ENCODE measurements at regions not wholly inside any gene's neighbourhood (a gene's known extent, or its start where the extent isn't known, plus 50 kb on each side); places are given as distances from the start of the nearest gene placed in this dataset.

GRCh38 chr1:88021529-88021928 is 662.5 kb upstream of the PKN2 start:
- no peak for TF ChIP-seq ZNF565 (CRISPR knock-in tag; conservative IDR thresholded peaks at IDR 0.05; ENCODE audit: low read depth)
- no peak for TF ChIP-seq ZFP30 (CRISPR knock-in tag; IDR thresholded peaks at IDR 0.05)
- TF ChIP-seq ZNF70 (CRISPR knock-in tag; IDR thresholded peaks at IDR 0.05), result no peak
- TF ChIP-seq RARB (CRISPR knock-in tag; IDR thresholded peaks at IDR 0.05), result no peak
- no peak for TF ChIP-seq PATZ1 (CRISPR knock-in tag; IDR thresholded peaks at IDR 0.05; ENCODE audit: borderline replicate concordance)
- no peak for TF ChIP-seq TSHZ2 (CRISPR knock-in tag; IDR thresholded peaks at IDR 0.05)
- no peak for TF ChIP-seq CREB5 (CRISPR knock-in tag; IDR thresholded peaks at IDR 0.05; ENCODE audit: low read depth)
- TF ChIP-seq ZFP3 (CRISPR knock-in tag; IDR thresholded peaks at IDR 0.05), result no peak
- TF ChIP-seq PPARA (CRISPR knock-in tag; IDR thresholded peaks at IDR 0.05; ENCODE audit: borderline replicate concordance), result no peak
- TF ChIP-seq ESRRG (CRISPR knock-in tag; IDR thresholded peaks at IDR 0.05), result no peak
- TF ChIP-seq ISL1 (CRISPR knock-in tag; IDR thresholded peaks at IDR 0.05), result no peak
- TF ChIP-seq TOX (CRISPR knock-in tag; IDR thresholded peaks at IDR 0.05; ENCODE audit: borderline replicate concordance), result no peak
- TF ChIP-seq CSRNP3 (CRISPR knock-in tag; IDR thresholded peaks at IDR 0.05), result no peak
- no peak for TF ChIP-seq TCF4 (CRISPR knock-in tag; IDR thresholded peaks at IDR 0.05; ENCODE audit: borderline replicate concordance)
